SU-DHL-6 (cell line): ENCODE measurements at regions not wholly inside any gene's neighbourhood (a gene's known extent, or its start where the extent isn't known, plus 50 kb on each side); places are given as distances from the start of the nearest gene placed in this dataset.

ENCODE experiments used
- H2AFZ ChIP-seq: fragments of 200-600 bp; sonication (generic); 2 replicates; pipeline ENCODE4 v1.6.1; 2014; ENCODE audit warnings: low read depth, mild to moderate bottlenecking, moderate library complexity, mixed read lengths, antibody characterized with exemption, low read length; ENCODE audit not compliant: severe bottlenecking
- H3F3A ChIP-seq: fragments of 200-600 bp; shearing (Covaris generic); 2 replicates; pipeline ENCODE4 v1.6.0; 2016; ENCODE audit warnings: antibody characterized with exemption, mild to moderate bottlenecking; ENCODE audit not compliant: insufficient read depth
- H3K27ac ChIP-seq: fragments of 200-600 bp; sonication (generic); 2 replicates; pipeline ENCODE4 v1.5.1; 2016; ENCODE audit warnings: low read depth, mild to moderate bottlenecking, low read length, moderate library complexity, mixed read lengths
- H3K27me3 ChIP-seq: fragments of 200-600 bp; sonication (generic), shearing (Covaris generic); 2 replicates; pipeline ENCODE4 v1.6.0; 2014; ENCODE audit warnings: mild to moderate bottlenecking, low read length
- H3K36me3 ChIP-seq: fragments of 200-600 bp; sonication (generic); 2 replicates; pipeline ENCODE4 v1.6.1; 2014; ENCODE audit warnings: mild to moderate bottlenecking, low read length, mixed read lengths
- H3K4me2 ChIP-seq: fragments of 300-600, 200-600 bp; shearing (Covaris generic), sonication (generic); 2 replicates; pipeline ENCODE4 v1.6.0; 2014; ENCODE audit warnings: low read length, low read depth, mild to moderate bottlenecking; ENCODE audit not compliant: poor library complexity, severe bottlenecking
- H3K4me3 ChIP-seq: fragments of 200-600 bp; sonication (generic); 2 replicates; pipeline ENCODE4 v1.5.1; 2014; ENCODE audit warnings: antibody characterized with exemption, low read length, mild to moderate bottlenecking, mixed read lengths; ENCODE audit not compliant: insufficient read depth, poor library complexity, severe bottlenecking
- H3K79me2 ChIP-seq: fragments of 200-600 bp; sonication (generic); 2 replicates; pipeline ENCODE4 v1.6.1; 2014; ENCODE audit warnings: mild to moderate bottlenecking, low read length, moderate library complexity; ENCODE audit not compliant: insufficient read depth
- H3K9ac ChIP-seq: fragments of 200-600 bp; sonication (generic); 2 replicates; pipeline ENCODE4 v1.7.0; 2014; ENCODE audit warnings: mild to moderate bottlenecking, low read length
- H3K9me2 ChIP-seq: fragments of 200-600 bp; sonication (generic); replicated peaks from 2 replicates; pipeline ENCODE4 v1.6.1; 2014; ENCODE audit warnings: low read length; ENCODE audit not compliant: insufficient read depth
- H3K9me3 ChIP-seq: fragments of 200-600 bp; sonication (generic); 2 replicates; pipeline ENCODE4 v1.6.1; 2014; ENCODE audit warnings: low read length, mixed read lengths; ENCODE audit not compliant: insufficient read depth
- H4K20me1 ChIP-seq: fragments of 200-600 bp; sonication (generic); 2 replicates; pipeline ENCODE4 v1.6.1; 2014; ENCODE audit warnings: low read depth, mild to moderate bottlenecking, antibody characterized with exemption, low read length, moderate library complexity, mixed read lengths
- CTCF ChIP-seq: fragments of 200-600 bp; sonication (generic); IDR thresholded peaks from one replicate; pipeline ENCODE4 v1.5.1; 2017; ENCODE audit warnings: antibody characterized with exemption, mild to moderate bottlenecking, low read length, moderate library complexity; ENCODE audit not compliant: insufficient read depth, poor library complexity, severe bottlenecking
- EZH2phosphoT487 ChIP-seq: fragments of 200-600 bp; sonication (generic), shearing (Covaris generic); conservative IDR thresholded peaks from 2 replicates; pipeline ENCODE4 v1.6.1; 2018; ENCODE audit warnings: mild to moderate bottlenecking, antibody characterized with exemption, low read length, moderate library complexity, mixed read lengths

- no peaks in the 10 kb centered on the region for H3K27me3 ChIP-seq
- no peak overlapping the region for H3K9ac ChIP-seq
- H3K9me3 ChIP-seq: no peaks in the 10 kb centered on the region
- H3K27ac ChIP-seq: no peak overlapping the region
- H3K4me3 ChIP-seq: no peak overlapping the region
- H3K9me2 ChIP-seq: no peaks in the 10 kb centered on the region
- no peak overlapping the region for H2AFZ ChIP-seq
- no peaks in the 10 kb centered on the region for H3F3A ChIP-seq
- H3K4me2 ChIP-seq: no peak overlapping the region
- TF ChIP-seq EZH2phosphoT487 (no peak), CTCF (no peak)
- H4K20me1 ChIP-seq: no peaks in the 10 kb centered on the region
- no peaks in the 10 kb centered on the region for H3K79me2 ChIP-seq
- no peaks in the 10 kb centered on the region for H3K36me3 ChIP-seq
These were observed 517.0 kb downstream of the SLC4A3 start for GRCh38 chr2:220144411-220144810.

GRCh38 chr2:220147161-220148038 lies 520.0 kb downstream of the SLC4A3 start:
- Histone ChIP-seq H3F3A (no peaks in the 10 kb centered on the region), H3K9me2 (no peaks in the 10 kb centered on the region), H3K9ac (no peak overlapping the region), H3K27me3 (no peaks in the 10 kb centered on the region), H2AFZ (no peak overlapping the region), H3K79me2 (no peaks in the 10 kb centered on the region), H4K20me1 (no peaks in the 10 kb centered on the region), H3K9me3 (no peaks in the 10 kb centered on the region), H3K36me3 (no peaks in the 10 kb centered on the region), H3K4me3 (no peak overlapping the region), H3K27ac (no peak overlapping the region), H3K4me2 (no peak overlapping the region)
- TF ChIP-seq EZH2phosphoT487: no peak
- TF ChIP-seq CTCF: no peak

- Histone ChIP-seq H3K9ac (no peak overlapping the region), H3K9me2 (no peaks in the 10 kb centered on the region), H4K20me1 (no peaks in the 10 kb centered on the region), H2AFZ (no peak overlapping the region), H3K9me3 (no peaks in the 10 kb centered on the region), H3K79me2 (no peaks in the 10 kb centered on the region), H3K36me3 (no peaks in the 10 kb centered on the region), H3F3A (no peaks in the 10 kb centered on the region), H3K4me2 (no peak overlapping the region), H3K4me3 (no peak overlapping the region), H3K27ac (no peak overlapping the region), H3K27me3 (no peaks in the 10 kb centered on the region)
- TF ChIP-seq CTCF (no peak), EZH2phosphoT487 (no peak)
These were observed 521.2 kb downstream of the SLC4A3 start for GRCh38 chr2:220148471-220149248.
